ENCODE measurements at regions not wholly inside any gene's neighbourhood (a gene's known extent, or its start where the extent isn't known, plus 50 kb on each side); places are given as distances from the start of the nearest gene placed in this dataset.

- FAIRE-seq, result no peak
- no peak for TF ChIP-seq POLR2A (IDR thresholded peaks at IDR 0.05; ENCODE audit: low read depth, low read length)
- DNase-seq (ENCODE audit: insufficient read length, low spot score), result no peak
These were observed 163.1 kb downstream of the LRRC70 start for GRCh38 chr5:62741761-62742160.

- DNase-seq (ENCODE audit: insufficient read length, low spot score), result no peak
- FAIRE-seq, result no peak
- no peak for TF ChIP-seq POLR2A (IDR thresholded peaks at IDR 0.05; ENCODE audit: low read depth, low read length)
These were observed 159.1 kb downstream of the LRRC70 start for GRCh38 chr5:62737766-62738165.

DNA sequence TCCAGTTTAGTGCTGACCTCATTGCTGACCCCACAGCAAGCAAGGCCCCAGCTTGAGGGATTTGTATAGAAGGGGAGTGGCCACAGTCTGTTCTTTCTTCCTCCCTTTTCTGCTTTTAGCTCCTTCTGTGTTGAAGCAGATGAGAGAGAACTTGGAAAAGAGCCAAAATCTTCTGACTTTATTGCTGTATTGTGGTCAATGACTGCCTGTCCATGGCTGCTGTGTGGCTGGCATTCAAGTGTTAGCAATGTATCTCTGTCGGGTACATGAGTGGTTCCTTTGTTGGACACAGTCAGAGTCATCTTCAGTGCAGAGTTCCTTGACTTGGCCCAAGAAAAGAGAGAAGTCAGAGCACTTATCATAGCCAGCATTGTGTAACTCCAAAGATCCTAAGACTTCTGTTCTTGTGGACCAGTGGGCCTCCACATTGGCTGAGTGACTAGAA, 154.1 kb downstream of the LRRC70 start:
- FAIRE-seq (no peak), DNase-seq (ENCODE audit: insufficient read length, low spot score) (no peak)
- no peak for TF ChIP-seq POLR2A (IDR thresholded peaks at IDR 0.05; ENCODE audit: low read depth, low read length)

GRCh38 chr5:62731022-62731421, 152.4 kb downstream of the LRRC70 start:
- no peak for TF ChIP-seq POLR2A (IDR thresholded peaks at IDR 0.05; ENCODE audit: low read depth, low read length)
- FAIRE-seq (no peak), DNase-seq (ENCODE audit: insufficient read length, low spot score) (no peak)

- DNase-seq (ENCODE audit: insufficient read length, low spot score), result no peak
- no peak for FAIRE-seq
- no peak for TF ChIP-seq POLR2A (IDR thresholded peaks at IDR 0.05; ENCODE audit: low read depth, low read length)
These were observed 151.1 kb downstream of the LRRC70 start for GRCh38 chr5:62729675-62730074.

DNA sequence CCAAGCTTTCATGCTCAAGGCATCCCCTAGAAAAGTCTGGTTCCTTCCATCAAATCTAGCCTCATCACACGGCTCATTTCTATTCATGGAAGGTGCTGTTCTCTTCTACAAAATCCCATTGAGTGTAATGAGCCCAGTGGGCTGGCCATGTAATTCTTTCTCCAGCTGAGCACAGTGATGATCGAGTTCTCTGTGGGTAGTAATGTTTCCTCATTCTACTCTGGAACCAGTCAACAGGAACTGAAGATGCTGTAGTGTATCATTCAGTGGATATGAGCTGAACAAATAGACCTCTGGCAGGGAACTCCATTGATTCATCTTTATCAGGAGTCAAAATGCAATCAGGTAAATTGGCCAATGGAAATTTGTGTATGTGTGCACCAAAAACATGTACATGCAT, 149.2 kb downstream of the LRRC70 start:
- FAIRE-seq (no peak), DNase-seq (ENCODE audit: insufficient read length, low spot score) (no peak)
- TF ChIP-seq POLR2A (IDR thresholded peaks at IDR 0.05; ENCODE audit: low read depth, low read length), result no peak

DNA sequence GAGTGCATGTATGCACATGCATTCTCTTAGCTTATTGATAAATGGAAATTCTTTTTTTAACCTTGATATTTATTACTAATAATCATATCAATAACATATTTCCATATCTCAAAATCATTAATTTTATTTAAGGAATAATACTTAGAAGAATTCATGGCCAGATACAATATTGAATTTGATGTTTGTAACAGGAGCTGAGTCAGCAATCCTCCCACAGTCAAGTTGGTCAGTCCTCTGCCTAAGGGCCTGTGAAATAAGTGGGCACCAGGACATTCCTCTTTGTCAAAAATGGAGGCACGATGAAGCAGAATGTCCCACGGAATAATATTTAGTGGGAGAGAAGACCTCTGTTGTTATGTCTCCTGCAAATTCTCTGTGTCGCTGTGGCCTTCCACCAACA, 148.6 kb downstream of the LRRC70 start:
- no peak for DNase-seq (ENCODE audit: insufficient read length, low spot score)
- TF ChIP-seq POLR2A (IDR thresholded peaks at IDR 0.05; ENCODE audit: low read depth, low read length), result no peak
- FAIRE-seq, result no peak

DNA sequence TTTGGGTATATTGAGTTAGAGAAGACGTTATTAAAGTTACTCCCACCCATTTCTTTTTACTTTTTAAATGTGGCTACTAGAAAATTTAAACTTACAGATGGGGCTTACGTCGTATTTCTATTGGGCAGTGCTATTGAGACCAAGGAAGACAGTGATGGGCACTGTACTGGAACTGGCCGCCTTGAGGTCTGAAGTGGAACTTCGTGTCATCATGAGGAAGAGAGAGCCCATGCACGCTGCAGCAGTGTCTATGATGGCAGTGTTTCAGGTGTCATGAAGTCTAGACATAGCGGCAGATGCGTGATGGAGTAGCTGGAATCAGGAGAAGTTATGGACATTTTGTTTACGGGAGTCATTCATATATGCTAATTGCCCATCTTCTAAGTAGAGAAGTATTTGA, 143.7 kb downstream of the LRRC70 start:
- no peak for FAIRE-seq

GRCh38 chr5:62720031-62720441, 141.4 kb downstream of the LRRC70 start:
- no peak for TF ChIP-seq POLR2A (IDR thresholded peaks at IDR 0.05; ENCODE audit: low read depth, low read length)
- FAIRE-seq (no peak), DNase-seq (ENCODE audit: insufficient read length, low spot score) (no peak)

More for the DNA sequence above, 143.7 kb downstream of the LRRC70 start:
- DNase-seq (ENCODE audit: insufficient read length, low spot score), result no peak
- no peak for TF ChIP-seq POLR2A (IDR thresholded peaks at IDR 0.05; ENCODE audit: low read depth, low read length)

- DNase-seq (ENCODE audit: insufficient read length, low spot score) (no peak), FAIRE-seq (no peak)
- TF ChIP-seq POLR2A (IDR thresholded peaks at IDR 0.05; ENCODE audit: low read depth, low read length), result no peak
These were observed 140.6 kb downstream of the LRRC70 start for GRCh38 chr5:62719061-62719720.

DNA sequence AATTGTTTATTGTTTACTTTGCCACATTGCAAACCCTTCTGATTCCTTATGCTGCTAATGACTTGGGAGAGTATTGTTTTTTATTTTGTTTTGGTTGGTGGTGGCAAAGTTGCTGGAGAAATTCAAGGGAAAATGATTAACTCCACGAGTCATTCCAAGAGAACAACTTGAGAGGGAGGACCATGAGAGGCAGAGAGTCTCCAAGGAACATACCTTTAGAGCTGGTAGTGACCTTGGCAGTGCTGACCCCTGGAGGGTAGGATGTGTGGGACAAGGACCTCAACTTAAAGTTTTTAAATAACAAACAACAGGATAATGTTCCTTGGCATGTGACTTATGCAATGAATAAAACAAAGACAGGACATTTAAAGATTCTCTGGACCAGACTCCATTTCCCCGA, 139.7 kb downstream of the LRRC70 start:
- no peak for TF ChIP-seq POLR2A (IDR thresholded peaks at IDR 0.05; ENCODE audit: low read depth, low read length)
- DNase-seq (ENCODE audit: insufficient read length, low spot score), result no peak
- FAIRE-seq, result no peak

DNA sequence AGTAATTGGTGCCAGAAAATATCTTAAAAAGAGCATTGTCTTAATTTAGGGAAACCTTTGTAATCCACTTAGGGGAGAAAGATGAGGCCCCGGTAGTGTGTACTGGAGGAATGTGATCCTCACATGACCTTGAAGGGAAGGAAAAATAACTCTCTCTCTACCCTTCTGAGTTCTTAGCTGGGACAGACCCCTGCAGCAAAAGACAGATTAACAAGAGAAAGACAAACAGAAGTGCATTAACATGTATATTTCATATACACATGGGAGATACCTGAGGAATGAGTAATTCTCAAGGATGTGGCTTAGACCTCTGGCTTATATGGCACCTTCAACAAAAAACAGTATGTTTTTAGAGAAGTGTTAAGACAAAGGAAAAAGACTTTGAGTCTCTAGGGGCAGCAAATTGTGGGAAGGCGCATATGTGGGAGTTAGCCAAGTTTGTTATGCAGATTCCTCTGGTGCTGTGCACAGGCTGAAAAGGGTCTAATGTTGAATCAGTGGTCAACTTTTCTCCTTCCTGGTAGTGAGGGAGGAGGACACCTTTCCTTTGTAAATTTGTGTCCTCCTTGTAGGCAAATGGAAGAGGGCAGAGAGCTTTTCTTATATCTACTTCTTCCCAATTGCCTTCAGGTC, 138.8 kb downstream of the LRRC70 start:
- FAIRE-seq (no peak), DNase-seq (ENCODE audit: insufficient read length, low spot score) (no peak)
- no peak for TF ChIP-seq POLR2A (IDR thresholded peaks at IDR 0.05; ENCODE audit: low read depth, low read length)

DNA sequence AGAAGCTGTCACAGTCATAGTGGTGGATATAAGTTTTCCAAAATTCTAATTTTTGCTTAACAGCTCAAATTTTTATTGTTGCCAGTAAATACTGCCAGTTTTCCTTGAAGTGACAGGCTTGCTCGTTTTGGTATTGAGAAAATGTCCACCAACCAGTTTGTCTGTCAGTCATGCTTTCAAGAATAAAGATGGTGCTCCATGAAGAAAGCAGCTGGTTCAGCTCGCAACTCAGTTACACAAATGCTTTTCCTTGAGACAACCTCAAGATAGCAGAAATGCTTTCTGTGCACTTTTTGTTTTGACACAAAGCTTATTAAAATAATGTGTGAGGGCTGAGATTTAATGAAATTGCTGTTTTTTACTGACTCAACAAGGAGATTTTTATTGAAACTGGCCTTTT, 135.7 kb downstream of the LRRC70 start:
- no peak for FAIRE-seq
- TF ChIP-seq POLR2A (IDR thresholded peaks at IDR 0.05; ENCODE audit: low read depth, low read length), result no peak

GRCh38 chr5:62708481-62709325, 130.1 kb downstream of the LRRC70 start:
- DNase-seq (ENCODE audit: insufficient read length, low spot score) (no peak), FAIRE-seq (no peak)
- TF ChIP-seq POLR2A (IDR thresholded peaks at IDR 0.05; ENCODE audit: low read depth, low read length), result no peak

More for the DNA sequence above, 135.7 kb downstream of the LRRC70 start:
- no peak for DNase-seq (ENCODE audit: insufficient read length, low spot score)
